ENCODE measurements at regions not wholly inside any gene's neighbourhood (a gene's known extent, or its start where the extent isn't known, plus 50 kb on each side); places are given as distances from the start of the nearest gene placed in this dataset.

- TF ChIP-seq, protein P1, sequence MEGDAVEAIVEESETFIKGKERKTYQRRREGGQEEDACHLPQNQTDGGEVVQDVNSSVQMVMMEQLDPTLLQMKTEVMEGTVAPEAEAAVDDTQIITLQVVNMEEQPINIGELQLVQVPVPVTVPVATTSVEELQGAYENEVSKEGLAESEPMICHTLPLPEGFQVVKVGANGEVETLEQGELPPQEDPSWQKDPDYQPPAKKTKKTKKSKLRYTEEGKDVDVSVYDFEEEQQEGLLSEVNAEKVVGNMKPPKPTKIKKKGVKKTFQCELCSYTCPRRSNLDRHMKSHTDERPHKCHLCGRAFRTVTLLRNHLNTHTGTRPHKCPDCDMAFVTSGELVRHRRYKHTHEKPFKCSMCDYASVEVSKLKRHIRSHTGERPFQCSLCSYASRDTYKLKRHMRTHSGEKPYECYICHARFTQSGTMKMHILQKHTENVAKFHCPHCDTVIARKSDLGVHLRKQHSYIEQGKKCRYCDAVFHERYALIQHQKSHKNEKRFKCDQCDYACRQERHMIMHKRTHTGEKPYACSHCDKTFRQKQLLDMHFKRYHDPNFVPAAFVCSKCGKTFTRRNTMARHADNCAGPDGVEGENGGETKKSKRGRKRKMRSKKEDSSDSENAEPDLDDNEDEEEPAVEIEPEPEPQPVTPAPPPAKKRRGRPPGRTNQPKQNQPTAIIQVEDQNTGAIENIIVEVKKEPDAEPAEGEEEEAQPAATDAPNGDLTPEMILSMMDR (IDR thresholded peaks at IDR 0.05), result no peak
- no peak overlapping the region for H3K27ac ChIP-seq
- no peak overlapping the region for H3K4me3 ChIP-seq
- H3K9me3 ChIP-seq, result no peaks in the 10 kb centered on the region
- intact Hi-C loops (cut with DNase I), result no loop called here
- no peaks in the 10 kb centered on the region for H3K36me3 ChIP-seq
- no peak overlapping the region for H3K9ac ChIP-seq (ENCODE audit: low read depth in 2 of 2, low read length in 2 of 2)
- H3K27me3 ChIP-seq, result no peaks in the 10 kb centered on the region
- DNase-seq, result no peak
- no peaks in the 10 kb centered on the region for H3K4me1 ChIP-seq
These were observed 116.2 kb upstream of the ARID2 start for GRCh38 chr12:45613296-45613695.

- no peak overlapping the region for H3K9ac ChIP-seq (ENCODE audit: low read depth in 2 of 2, low read length in 2 of 2)
- no peaks in the 10 kb centered on the region for H3K4me1 ChIP-seq
- no peak overlapping the region for H3K27ac ChIP-seq
- H3K27me3 ChIP-seq, result no peaks in the 10 kb centered on the region
- DNase-seq, result no peak
- no peaks in the 10 kb centered on the region for H3K9me3 ChIP-seq
- intact Hi-C loops (cut with DNase I), result no loop called here
- H3K36me3 ChIP-seq, result no peaks in the 10 kb centered on the region
- H3K4me3 ChIP-seq, result no peak overlapping the region
- TF ChIP-seq, protein P1 (IDR thresholded peaks at IDR 0.05), result no peak
These were observed 115.7 kb upstream of the ARID2 start for GRCh38 chr12:45613855-45614254.

GRCh38 chr12:45615268-45615667 is 114.2 kb upstream of the ARID2 start:
- Histone ChIP-seq H3K27ac (no peak overlapping the region), H3K9ac (ENCODE audit: low read depth in 2 of 2, low read length in 2 of 2) (no peak overlapping the region), H3K27me3 (no peaks in the 10 kb centered on the region), H3K36me3 (no peaks in the 10 kb centered on the region), H3K4me3 (no peak overlapping the region), H3K4me1 (no peaks in the 10 kb centered on the region), H3K9me3 (no peaks in the 10 kb centered on the region)
- intact Hi-C loops (cut with DNase I), result no loop called here
- TF ChIP-seq, protein P1 (IDR thresholded peaks at IDR 0.05), result no peak
- no peak for DNase-seq

GRCh38 chr12:45619736-45620135 is 109.8 kb upstream of the ARID2 start:
- H3K27me3 ChIP-seq, result no peaks in the 10 kb centered on the region
- no peaks in the 10 kb centered on the region for H3K36me3 ChIP-seq
- no peak overlapping the region for H3K9ac ChIP-seq (ENCODE audit: low read depth in 2 of 2, low read length in 2 of 2)
- no peak overlapping the region for H3K27ac ChIP-seq
- H3K4me1 ChIP-seq, result no peaks in the 10 kb centered on the region
- H3K9me3 ChIP-seq, result no peaks in the 10 kb centered on the region
- intact Hi-C loops (cut with DNase I), result no loop called here
- TF ChIP-seq, protein P1 (IDR thresholded peaks at IDR 0.05), result no peak
- DNase-seq, result no peak
- H3K4me3 ChIP-seq, result no peak overlapping the region

DNA sequence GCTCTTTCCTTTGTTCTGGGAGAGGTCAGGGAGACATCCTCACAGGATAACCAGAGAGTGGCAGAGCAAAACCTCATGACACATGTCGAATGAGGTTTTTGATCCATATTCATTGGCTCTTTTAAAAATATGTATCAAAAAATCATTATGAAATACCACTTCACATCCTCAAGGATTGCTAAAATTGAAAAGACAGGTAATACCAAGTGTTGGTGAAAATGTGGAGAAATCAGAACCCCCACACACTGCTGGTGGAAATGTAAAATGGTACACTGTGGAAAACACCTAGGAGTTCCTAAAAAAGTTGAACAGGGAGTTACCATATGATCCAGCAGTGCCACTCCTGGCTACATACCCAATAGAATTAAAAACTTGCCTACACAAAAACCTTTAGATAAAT is 107.8 kb upstream of the ARID2 start:
- H3K36me3 ChIP-seq, result no peaks in the 10 kb centered on the region
- no peak overlapping the region for H3K9ac ChIP-seq (ENCODE audit: low read depth in 2 of 2, low read length in 2 of 2)
- H3K4me1 ChIP-seq, result no peaks in the 10 kb centered on the region
- DNase-seq, result no peak
- no peaks in the 10 kb centered on the region for H3K9me3 ChIP-seq
- no peaks in the 10 kb centered on the region for H3K27me3 ChIP-seq
- H3K4me3 ChIP-seq, result no peak overlapping the region
- intact Hi-C loops (cut with DNase I), result no loop called here
- H3K27ac ChIP-seq, result no peak overlapping the region
- TF ChIP-seq, protein P1 (IDR thresholded peaks at IDR 0.05), result no peak
